Activated T-cell treated with anti-CD3 and anti-CD28 coated beads, Interleukin-2, amount 50 U/mL, for 48 hours (primary cell): ENCODE measurements at regions not wholly inside any gene's neighbourhood (a gene's known extent, or its start where the extent isn't known, plus 50 kb on each side); places are given as distances from the start of the nearest gene placed in this dataset.

Experiments used
- DNase-seq, 2 experiments: peaks; one replicate each; pipeline ENCODE4 v3.0.0-alpha.2; 2020

- DNase-seq: no peak
Measured at GRCh38 chr10:128837478-128837877, 629.6 kb upstream of the MGMT start.

- DNase-seq: no peak
Measured at GRCh38 chr10:128839134-128839533, 627.9 kb upstream of the MGMT start.

GRCh38 chr10:128839701-128840100, 627.3 kb upstream of the MGMT start:
- no peak for DNase-seq

GRCh38 chr10:128843972-128844371, 623.1 kb upstream of the MGMT start:
- no peak for DNase-seq

- no peak for DNase-seq
Measured at GRCh38 chr10:128846927-128847326, 620.1 kb upstream of the MGMT start.

- DNase-seq: no peak
Measured at GRCh38 chr10:128848810-128849209, 618.2 kb upstream of the MGMT start.

- no peak for DNase-seq
Measured at GRCh38 chr10:128850647-128851046, 616.4 kb upstream of the MGMT start.

GRCh38 chr10:128851281-128851680, 615.8 kb upstream of the MGMT start:
- DNase-seq: no peak

GRCh38 chr10:128851726-128852125, 615.3 kb upstream of the MGMT start:
- no peak for DNase-seq

- no peak for DNase-seq
Measured at GRCh38 chr10:128852449-128852848, 614.6 kb upstream of the MGMT start.

GRCh38 chr10:128852902-128853301, 614.1 kb upstream of the MGMT start:
- DNase-seq: no peak

GRCh38 chr10:128853537-128853936, 613.5 kb upstream of the MGMT start:
- no peak for DNase-seq

GRCh38 chr10:128854204-128854603, 612.8 kb upstream of the MGMT start:
- no peak for DNase-seq

- DNase-seq: no peak
Measured at GRCh38 chr10:128854963-128855362, 612.1 kb upstream of the MGMT start.

GRCh38 chr10:128855618-128856428, 611.2 kb upstream of the MGMT start:
- no peak for DNase-seq

- peak; percentile 20 to 24 for DNase-seq
Measured at GRCh38 chr10:128859738-128860386, 607.2 kb upstream of the MGMT start.

GRCh38 chr10:128860574-128860973, 606.5 kb upstream of the MGMT start:
- DNase-seq: no peak

GRCh38 chr10:128861018-128861901, 605.8 kb upstream of the MGMT start:
- DNase-seq: no peak

GRCh38 chr10:128863411-128863810, 603.6 kb upstream of the MGMT start:
- DNase-seq: no peak

GRCh38 chr10:128863823-128864405, 603.1 kb upstream of the MGMT start:
- no peak for DNase-seq

GRCh38 chr10:128864554-128865295, 602.3 kb upstream of the MGMT start:
- no peak for DNase-seq

- no peak for DNase-seq
Measured at GRCh38 chr10:128865436-128866195, 601.4 kb upstream of the MGMT start.
